ENCODE measurements at regions not wholly inside any gene's neighbourhood (a gene's known extent, or its start where the extent isn't known, plus 50 kb on each side); places are given as distances from the start of the nearest gene placed in this dataset.
A peak's percentile ranks its signal among the peaks of the same experiment; 100 is the strongest.

GRCh38 chr12:32987512-32987911, 90.9 kb upstream of the PKP2 start:
- no peaks in the 10 kb centered on the region for H3K79me2 ChIP-seq
- H3K4me1 ChIP-seq (ENCODE audit: insufficient read depth): peaks cover 36% of the 10 kb centered on the region
- no peaks in the 10 kb centered on the region for H3K9me2 ChIP-seq (replicated peaks; ENCODE audit: insufficient read depth)
- H4K20me1 ChIP-seq (ENCODE audit: insufficient read depth, poor library complexity, severe bottlenecking): no peaks in the 10 kb centered on the region
- no peaks in the 10 kb centered on the region for H3K9me3 ChIP-seq (ENCODE audit: low read depth)
- H2AFZ ChIP-seq: no peak overlapping the region
- WGBS (ENCODE audit: low lambda C conversion rate, missing lambda C conversion rate): 25% methylated on average over 1 of the region's 1 CpG
- H3K4me2 ChIP-seq: no peak overlapping the region
- no peak overlapping the region for H3K27ac ChIP-seq
- DNase-seq (ENCODE audit: low spot score): no peak
- TF ChIP-seq, protein P1, sequence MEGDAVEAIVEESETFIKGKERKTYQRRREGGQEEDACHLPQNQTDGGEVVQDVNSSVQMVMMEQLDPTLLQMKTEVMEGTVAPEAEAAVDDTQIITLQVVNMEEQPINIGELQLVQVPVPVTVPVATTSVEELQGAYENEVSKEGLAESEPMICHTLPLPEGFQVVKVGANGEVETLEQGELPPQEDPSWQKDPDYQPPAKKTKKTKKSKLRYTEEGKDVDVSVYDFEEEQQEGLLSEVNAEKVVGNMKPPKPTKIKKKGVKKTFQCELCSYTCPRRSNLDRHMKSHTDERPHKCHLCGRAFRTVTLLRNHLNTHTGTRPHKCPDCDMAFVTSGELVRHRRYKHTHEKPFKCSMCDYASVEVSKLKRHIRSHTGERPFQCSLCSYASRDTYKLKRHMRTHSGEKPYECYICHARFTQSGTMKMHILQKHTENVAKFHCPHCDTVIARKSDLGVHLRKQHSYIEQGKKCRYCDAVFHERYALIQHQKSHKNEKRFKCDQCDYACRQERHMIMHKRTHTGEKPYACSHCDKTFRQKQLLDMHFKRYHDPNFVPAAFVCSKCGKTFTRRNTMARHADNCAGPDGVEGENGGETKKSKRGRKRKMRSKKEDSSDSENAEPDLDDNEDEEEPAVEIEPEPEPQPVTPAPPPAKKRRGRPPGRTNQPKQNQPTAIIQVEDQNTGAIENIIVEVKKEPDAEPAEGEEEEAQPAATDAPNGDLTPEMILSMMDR (IDR thresholded peaks at IDR 0.05; ENCODE audit: poor library complexity): no peak
- H3K4me3 ChIP-seq: no peak overlapping the region
- H3K27me3 ChIP-seq: no peaks in the 10 kb centered on the region
- no peaks in the 10 kb centered on the region for H3K36me3 ChIP-seq (replicated peaks; ENCODE audit: insufficient read depth, low read depth)

- H4K20me1 ChIP-seq (ENCODE audit: insufficient read depth, poor library complexity, severe bottlenecking): no peaks in the 10 kb centered on the region
- no peak for TF ChIP-seq EZH2phosphoT487 (IDR thresholded peaks at IDR 0.05; ENCODE audit: low read depth, severe bottlenecking, unreplicated experiment)
- no peak for TF ChIP-seq EZH2 (IDR thresholded peaks at IDR 0.05; ENCODE audit: borderline replicate concordance)
- TF ChIP-seq, protein P1 (IDR thresholded peaks at IDR 0.05; ENCODE audit: poor library complexity): no peak
- H3K9me2 ChIP-seq (replicated peaks; ENCODE audit: insufficient read depth): no peaks in the 10 kb centered on the region
- no peaks in the 10 kb centered on the region for H3K9me3 ChIP-seq (ENCODE audit: low read depth)
- peaks cover 19% of the 10 kb centered on the region for H3K4me1 ChIP-seq (ENCODE audit: insufficient read depth)
- H3K4me3 ChIP-seq: no peak overlapping the region
- H2AFZ ChIP-seq: no peak overlapping the region
- no peaks in the 10 kb centered on the region for H3K36me3 ChIP-seq (replicated peaks; ENCODE audit: insufficient read depth, low read depth)
- 59% methylated on average over 4 of the region's 4 CpGs for WGBS (ENCODE audit: low lambda C conversion rate, missing lambda C conversion rate)
- no peaks in the 10 kb centered on the region for H3K79me2 ChIP-seq
- no peak for DNase-seq (ENCODE audit: low spot score)
- H3K27ac ChIP-seq: no peak overlapping the region
- H3K27me3 ChIP-seq: no peaks in the 10 kb centered on the region
- peak overlapping the region; percentile 46 for H3K4me2 ChIP-seq
These were observed 87.4 kb upstream of the PKP2 start for GRCh38 chr12:32983968-32984367.

GRCh38 chr12:32983332-32983731, 86.8 kb upstream of the PKP2 start:
- Histone ChIP-seq H3K9me3 (ENCODE audit: low read depth) (no peaks in the 10 kb centered on the region), H2AFZ (no peak overlapping the region), H3K27ac (no peak overlapping the region), H3K79me2 (no peaks in the 10 kb centered on the region), H3K4me1 (ENCODE audit: insufficient read depth) (peaks cover 17% of the 10 kb centered on the region), H3K4me3 (no peak overlapping the region), H4K20me1 (ENCODE audit: insufficient read depth, poor library complexity, severe bottlenecking) (no peaks in the 10 kb centered on the region), H3K36me3 (replicated peaks; ENCODE audit: insufficient read depth, low read depth) (no peaks in the 10 kb centered on the region), H3K27me3 (no peaks in the 10 kb centered on the region), H3K4me2 (peak overlapping the region; percentile 46), H3K9me2 (replicated peaks; ENCODE audit: insufficient read depth) (no peaks in the 10 kb centered on the region)
- TF ChIP-seq EZH2phosphoT487 (IDR thresholded peaks at IDR 0.05; ENCODE audit: low read depth, severe bottlenecking, unreplicated experiment) (no peak), EZH2 (IDR thresholded peaks at IDR 0.05; ENCODE audit: borderline replicate concordance) (no peak)
- TF ChIP-seq, protein P1 (IDR thresholded peaks at IDR 0.05; ENCODE audit: poor library complexity): no peak
- WGBS (ENCODE audit: low lambda C conversion rate, missing lambda C conversion rate): 7% methylated on average over 10 of the region's 10 CpGs
- no peak for DNase-seq (ENCODE audit: low spot score)

DNA sequence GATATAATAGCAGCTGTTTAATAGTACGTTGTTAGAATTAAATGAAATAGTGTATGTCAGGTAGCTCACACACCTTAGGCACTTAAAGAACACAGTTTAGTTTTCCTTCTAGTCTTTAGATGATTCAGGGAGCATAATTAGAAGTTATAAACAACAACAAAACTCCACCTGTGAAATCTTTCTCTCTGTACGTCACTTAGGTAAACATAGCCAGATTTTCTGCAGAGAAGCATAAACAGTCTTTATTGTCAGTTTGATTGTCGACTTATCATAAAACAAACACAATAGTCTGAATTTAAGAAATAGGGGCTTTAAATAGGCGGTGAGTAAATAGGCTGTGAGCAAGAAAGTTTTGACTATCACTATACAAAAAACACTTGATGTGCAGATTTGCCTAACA, 84.6 kb upstream of the PKP2 start:
- H3K9me2 ChIP-seq (replicated peaks; ENCODE audit: insufficient read depth): no peaks in the 10 kb centered on the region
- WGBS (ENCODE audit: low lambda C conversion rate, missing lambda C conversion rate): 59% methylated on average over 4 of the region's 4 CpGs

More for the DNA sequence above, 84.6 kb upstream of the PKP2 start:
- no peaks in the 10 kb centered on the region for H3K9me3 ChIP-seq (ENCODE audit: low read depth)
- H3K4me2 ChIP-seq: no peak overlapping the region
- no peak for DNase-seq (ENCODE audit: low spot score)
- no peaks in the 10 kb centered on the region for H3K79me2 ChIP-seq
- H3K4me1 ChIP-seq (ENCODE audit: insufficient read depth): peaks cover 7% of the 10 kb centered on the region
- H4K20me1 ChIP-seq (ENCODE audit: insufficient read depth, poor library complexity, severe bottlenecking): no peaks in the 10 kb centered on the region
- no peaks in the 10 kb centered on the region for H3K27me3 ChIP-seq
- H3K27ac ChIP-seq: no peak overlapping the region
- no peak overlapping the region for H2AFZ ChIP-seq
- TF ChIP-seq, protein P1 (IDR thresholded peaks at IDR 0.05; ENCODE audit: poor library complexity): no peak
- no peak for TF ChIP-seq EZH2 (IDR thresholded peaks at IDR 0.05; ENCODE audit: borderline replicate concordance)
- TF ChIP-seq EZH2phosphoT487 (IDR thresholded peaks at IDR 0.05; ENCODE audit: low read depth, severe bottlenecking, unreplicated experiment): no peak
- no peak overlapping the region for H3K4me3 ChIP-seq
- H3K36me3 ChIP-seq (replicated peaks; ENCODE audit: insufficient read depth, low read depth): no peaks in the 10 kb centered on the region

Data from hepatocyte (in vitro differentiated cells).